GM23338 (cell line): ENCODE measurements at regions not wholly inside any gene's neighbourhood (a gene's known extent, or its start where the extent isn't known, plus 50 kb on each side); places are given as distances from the start of the nearest gene placed in this dataset.

Source experiments
- ATAC-seq: fragments of 200-7000 bp; cut with Tn5 transposase; 3 replicates; pipeline ENCODE4 v1.9.1; 2020
- DNase-seq: peaks from one replicate; pipeline ENCODE4 v3.0.0-alpha.2; 2015; ENCODE audit warnings: low spot score
- H2AFZ ChIP-seq: fragments of 200-600 bp; sonication (generic); 2 replicates; pipeline ENCODE4 v1.8.0; 2016; ENCODE audit warnings: antibody characterized with exemption, mild to moderate bottlenecking, moderate library complexity
- H3F3A ChIP-seq: fragments of 200-600 bp; sonication (generic); replicated peaks from 2 replicates; pipeline ENCODE4 v1.8.0; 2017; ENCODE audit warnings: antibody characterized with exemption, mixed run types, low read depth
- H3K27ac ChIP-seq: fragments of 200-600 bp; sonication (generic); 2 replicates; pipeline ENCODE4 v1.6.1; 2016; ENCODE audit warnings: low read depth
- H3K27me3 ChIP-seq: fragments of 200-600 bp; sonication (generic); 2 replicates; pipeline ENCODE4 v1.8.0; 2016; ENCODE audit warnings: mild to moderate bottlenecking, mixed run types, moderate library complexity; ENCODE audit not compliant: insufficient read depth
- H3K36me3 ChIP-seq: fragments of 200-600 bp; sonication (generic); 2 replicates; pipeline ENCODE4 v1.8.0; 2016; ENCODE audit warnings: mild to moderate bottlenecking; ENCODE audit not compliant: insufficient read depth
- H3K4me1 ChIP-seq: fragments of 200-600 bp; sonication (generic); 2 replicates; pipeline ENCODE4 v1.8.0; 2016; ENCODE audit warnings: mild to moderate bottlenecking, moderate library complexity; ENCODE audit not compliant: insufficient read depth
- H3K4me2 ChIP-seq: fragments of 200-600 bp; sonication (generic); 2 replicates; pipeline ENCODE4 v1.7.1; 2017; ENCODE audit warnings: mixed run types
- H3K4me3 ChIP-seq: fragments of 200-600 bp; sonication (generic); 2 replicates; pipeline ENCODE4 v1.6.1; 2016; ENCODE audit warnings: mixed run types
- H3K79me2 ChIP-seq: fragments of 200-600 bp; sonication (generic); replicated peaks from 2 replicates; pipeline ENCODE4 v1.8.0; 2017; ENCODE audit warnings: mild to moderate bottlenecking; ENCODE audit not compliant: insufficient read depth
- H3K9me2 ChIP-seq: fragments of 200-600 bp; sonication (generic); 2 replicates; pipeline ENCODE4 v1.8.0; 2017; ENCODE audit not compliant: insufficient read depth
- H4K20me1 ChIP-seq: fragments of 200-600 bp; sonication (generic); replicated peaks from 2 replicates; pipeline ENCODE4 v1.8.0; 2017; ENCODE audit warnings: mild to moderate bottlenecking; ENCODE audit not compliant: insufficient read depth
- H3K27ac Mint-ChIP-seq: 2 replicates; pipeline ENCODE4 v1.8.0; 2020; ENCODE audit warnings: inconsistent platforms, mild to moderate bottlenecking, moderate library complexity, mixed read lengths
- H3K27me3 Mint-ChIP-seq: 3 replicates; pipeline ENCODE4 v1.8.0; 2022; ENCODE audit warnings: low read depth, mild to moderate bottlenecking, moderate library complexity, mixed read lengths, inconsistent platforms; ENCODE audit not compliant: insufficient read depth, poor library complexity
- H3K36me3 Mint-ChIP-seq: 3 replicates; pipeline ENCODE4 v1.8.0; 2021; ENCODE audit warnings: low read depth, mild to moderate bottlenecking, inconsistent platforms, moderate library complexity, mixed read lengths
- H3K4me1 Mint-ChIP-seq: 3 replicates; pipeline ENCODE4 v1.8.0; 2020; ENCODE audit warnings: mild to moderate bottlenecking, inconsistent platforms, mixed read lengths
- H3K4me3 Mint-ChIP-seq: 3 replicates; pipeline ENCODE4 v1.8.0; 2021; ENCODE audit warnings: moderate library complexity, mild to moderate bottlenecking, inconsistent platforms, mixed read lengths
- H3K9me3 Mint-ChIP-seq: 3 replicates; pipeline ENCODE4 v1.8.0; 2020; ENCODE audit warnings: moderate library complexity, mild to moderate bottlenecking, inconsistent platforms, mixed read lengths
- CREB1 ChIP-seq: fragments of 250-450 bp; sonication (Bioruptor Pico); IDR thresholded peaks from 2 replicates; pipeline ENCODE4 v1.5.0; 2020; ENCODE audit warnings: low read depth, mild to moderate bottlenecking, moderate library complexity
- CTCF ChIP-seq, 2 experiments: fragments of 200-600 bp in 1 of 2; sonication (generic) in 1 of 2; conservative IDR thresholded peaks; 2 replicates each; pipeline versions ENCODE4 v1.5.1 to v1.6.1; 2016 to 2017; ENCODE audit warnings: antibody characterized with exemption in 2 of 2, low read depth in 2 of 2, mild to moderate bottlenecking in 2 of 2, moderate library complexity in 1 of 2
- ETS1 ChIP-seq: IDR thresholded peaks from 2 replicates; pipeline ENCODE4 v1.6.1; 2016; ENCODE audit warnings: antibody characterized with exemption
- EZH2 ChIP-seq: fragments of 200-600 bp; sonication (generic); IDR thresholded peaks from one replicate; pipeline ENCODE4 v1.8.0; 2017; ENCODE audit warnings: antibody characterized with exemption, mild to moderate bottlenecking, low read depth; ENCODE audit not compliant: unreplicated experiment
- EZH2phosphoT487 ChIP-seq: fragments of 200-600 bp; sonication (generic); IDR thresholded peaks from one replicate; pipeline ENCODE4 v1.8.1; 2018; ENCODE audit warnings: antibody characterized with exemption; ENCODE audit not compliant: unreplicated experiment
- JUNB ChIP-seq: IDR thresholded peaks from one replicate; pipeline ENCODE4 v1.6.1; 2016; ENCODE audit warnings: antibody characterized with exemption; ENCODE audit not compliant: unreplicated experiment
- NANOG ChIP-seq: IDR thresholded peaks from 2 replicates; pipeline ENCODE4 v1.6.1; 2016; ENCODE audit warnings: antibody characterized with exemption, borderline replicate concordance
- POLR2AphosphoS5 ChIP-seq: IDR thresholded peaks from 2 replicates; pipeline ENCODE4 v1.6.1; 2016; ENCODE audit warnings: antibody characterized with exemption, low read depth
- REST ChIP-seq: IDR thresholded peaks from one replicate; pipeline ENCODE4 v1.6.1; 2018; ENCODE audit warnings: antibody characterized with exemption; ENCODE audit not compliant: unreplicated experiment
- STAT1 ChIP-seq: IDR thresholded peaks from one replicate; pipeline ENCODE4 v1.6.1; 2016; ENCODE audit warnings: antibody characterized with exemption; ENCODE audit not compliant: unreplicated experiment
- ZNF331 ChIP-seq: fragments of 250-450 bp; sonication (Bioruptor Pico); IDR thresholded peaks from 2 replicates; pipeline ENCODE4 v1.5.0; 2020; ENCODE audit warnings: low read depth, mild to moderate bottlenecking, moderate library complexity

- no peaks in the 10 kb centered on the region for H3K79me2 ChIP-seq
- no peak overlapping the region for H3K4me3 Mint-ChIP-seq
- peaks cover 16% of the 10 kb centered on the region for H3K4me1 Mint-ChIP-seq
- no peak for DNase-seq
- H3K36me3 Mint-ChIP-seq, result no peaks in the 10 kb centered on the region; the same call in 2 of the 3 replicates
- H3K9me3 Mint-ChIP-seq, result peaks cover 7% of the 10 kb centered on the region; the same call in 1 of the 3 replicates
- H3K27me3 ChIP-seq, result no peaks in the 10 kb centered on the region
- no peak for ATAC-seq
- H3K4me1 ChIP-seq, result peaks cover 10% of the 10 kb centered on the region
- H3K27me3 Mint-ChIP-seq, result peaks cover 9% of the 10 kb centered on the region
- H3K36me3 ChIP-seq, result no peaks in the 10 kb centered on the region
- H3K9me2 ChIP-seq, result no peaks in the 10 kb centered on the region
- H3F3A ChIP-seq, result no peaks in the 10 kb centered on the region
- H4K20me1 ChIP-seq, result no peaks in the 10 kb centered on the region
- TF ChIP-seq CREB1 (no peak), ZNF331 (CRISPR knock-in tag) (no peak), POLR2AphosphoS5 (no peak), STAT1 (no peak), JUNB (no peak), CTCF (conservative IDR thresholded peaks at IDR 0.05; ENCODE audit: low read depth in 2 of 2) (no peak), EZH2phosphoT487 (no peak), ETS1 (no peak), EZH2 (no peak), NANOG (no peak), REST (no peak)
- no peak overlapping the region for H3K27ac ChIP-seq
- no peak overlapping the region for H3K4me2 ChIP-seq
- H2AFZ ChIP-seq, result peak overlapping the region; percentile 79
- H3K4me3 ChIP-seq, result no peak overlapping the region
- H3K27ac Mint-ChIP-seq, result no peak overlapping the region
Observed at GRCh38 chr2:128682729-128683284, 364.1 kb upstream of the HS6ST1 start.
